GM18873 (cell line): ENCODE measurements at regions not wholly inside any gene's neighbourhood (a gene's known extent, or its start where the extent isn't known, plus 50 kb on each side); places are given as distances from the start of the nearest gene placed in this dataset.
A peak's percentile ranks its signal among the peaks of the same experiment; 100 is the strongest.
"Not testable (repeated sequence)": the region's sequence is repeated elsewhere in the genome, so short reads cannot be mapped to it uniquely, and the experiment has no call there.

Experiments used
- ATAC-seq: cut with Tn5 transposase; IDR thresholded peaks from one replicate; pipeline ENCODE4 v1.9.1; 2021; ENCODE audit warnings: mild to moderate bottlenecking, moderate library complexity, moderate number of reproducible peaks; ENCODE audit not compliant: unreplicated experiment, low FRiP score

- no peak for ATAC-seq
Measured at GRCh38 chr20:54323227-54323734, 115.4 kb downstream of the PFDN4 start.

DNA sequence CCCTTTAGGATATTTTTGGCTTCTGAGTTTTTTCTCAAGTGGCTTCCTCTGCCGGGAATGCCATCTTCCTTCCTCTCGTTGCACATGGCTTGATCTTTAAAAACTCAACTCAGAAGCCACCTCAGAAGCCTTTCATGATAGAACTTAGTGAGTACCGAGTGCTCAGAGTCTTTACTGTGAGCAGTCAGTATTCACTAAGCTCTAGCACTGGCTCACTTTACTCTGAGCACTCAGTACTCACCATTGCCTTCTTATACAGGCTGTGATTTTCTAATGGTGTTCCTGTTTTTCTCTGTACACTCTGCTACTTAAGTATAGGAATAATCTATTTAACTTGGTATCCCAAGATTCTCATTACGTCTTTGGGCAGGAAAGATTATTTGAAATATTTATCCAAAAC, 116.2 kb downstream of the PFDN4 start:
- no peak for ATAC-seq

DNA sequence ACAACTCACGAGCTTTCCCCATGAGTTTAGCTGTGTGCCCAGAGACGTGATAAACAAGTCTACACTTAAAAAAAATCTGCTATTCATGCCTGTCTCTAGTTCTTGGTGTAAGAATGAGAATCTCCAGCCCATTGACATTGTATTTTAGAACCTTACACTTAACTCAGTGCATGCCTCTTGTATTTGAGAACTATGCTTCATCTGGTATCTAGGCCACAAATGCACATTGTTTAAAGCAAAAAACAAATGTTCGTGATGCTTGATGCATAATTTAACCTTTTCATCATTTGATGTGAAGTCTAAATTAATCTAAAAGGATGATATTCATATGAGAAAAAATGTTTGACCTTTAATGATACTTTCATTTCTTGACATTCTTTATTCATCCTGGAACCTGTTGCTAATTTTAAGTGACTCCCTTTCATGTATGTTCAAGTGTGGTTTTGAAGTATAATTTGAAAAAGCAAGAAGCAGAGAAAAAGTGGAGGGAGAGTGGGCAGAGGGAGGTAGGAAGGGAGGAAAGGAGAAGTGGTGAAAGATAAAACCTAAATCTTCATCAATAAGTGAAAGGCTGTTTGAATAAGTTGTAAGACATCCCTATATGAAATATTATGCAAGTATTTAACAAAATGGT, 116.9 kb downstream of the PFDN4 start:
- ATAC-seq = no peak

- ATAC-seq = no peak
Measured at GRCh38 chr20:54335299-54335698, 127.4 kb downstream of the PFDN4 start.

DNA sequence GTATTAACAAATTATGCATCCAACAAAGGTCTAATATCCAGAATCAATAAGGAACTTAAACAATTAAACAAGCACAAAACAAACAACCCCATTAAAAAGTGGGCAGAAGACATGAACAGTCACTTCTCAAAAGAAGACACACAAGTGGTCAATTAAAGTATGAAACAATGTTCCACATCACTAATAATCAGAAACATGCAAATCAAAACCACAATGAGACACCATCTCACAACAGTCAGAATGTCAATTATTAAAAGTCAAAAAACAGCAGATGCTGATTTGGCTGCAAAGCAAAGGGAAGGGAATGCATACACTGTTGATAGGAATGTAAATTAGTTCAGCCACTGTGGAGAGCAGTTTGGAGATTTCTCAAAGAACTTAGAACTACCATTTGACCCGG, 129.3 kb downstream of the PFDN4 start:
- ATAC-seq = no peak

GRCh38 chr20:54339093-54339492, 131.2 kb downstream of the PFDN4 start:
- no peak for ATAC-seq

DNA sequence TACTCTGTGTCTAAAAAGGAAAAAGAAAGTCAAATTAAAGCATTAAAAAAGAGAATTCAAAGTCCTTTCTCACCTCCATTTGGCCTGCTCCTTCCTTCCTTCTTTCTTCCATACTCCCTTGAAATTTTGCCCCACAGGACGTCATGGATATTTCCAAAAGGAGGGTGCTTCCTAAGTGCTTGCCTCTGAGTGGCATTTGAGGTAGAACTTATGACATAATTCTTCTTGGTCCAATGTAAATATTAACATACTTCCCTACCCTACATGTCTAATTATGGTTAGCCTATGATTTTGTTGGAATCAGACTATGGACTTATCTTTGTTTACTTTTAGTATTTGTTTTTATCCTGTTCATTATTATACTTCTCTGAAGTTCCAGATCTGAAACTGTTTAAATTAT, 132.3 kb downstream of the PFDN4 start:
- ATAC-seq = no peak

DNA sequence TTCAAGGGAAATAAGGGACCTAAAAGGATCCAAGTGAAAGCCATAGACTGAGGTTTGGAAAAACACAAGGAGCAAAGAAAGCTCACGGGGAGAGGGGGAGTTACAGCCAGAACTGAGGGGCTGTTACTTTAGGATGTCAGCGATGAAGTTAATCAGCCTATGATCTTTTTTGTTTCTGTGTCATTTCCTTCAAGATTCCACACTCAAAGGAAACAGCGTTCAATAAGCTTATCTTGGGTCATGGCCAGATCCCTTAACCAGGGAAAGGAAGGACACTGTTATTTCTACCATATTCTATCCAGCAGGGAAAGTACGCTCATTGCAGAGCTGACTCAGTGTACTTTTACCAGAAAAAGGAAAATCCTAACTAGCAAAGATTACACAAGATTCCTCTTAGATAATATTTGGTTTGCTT, 132.8 kb downstream of the PFDN4 start:
- no peak for ATAC-seq

GRCh38 chr20:54342258-54342920, 133.0 kb upstream of the DOK5 start:
- no peak for ATAC-seq

- ATAC-seq = no peak
Measured at GRCh38 chr20:54343099-54343498, 132.3 kb upstream of the DOK5 start.

DNA sequence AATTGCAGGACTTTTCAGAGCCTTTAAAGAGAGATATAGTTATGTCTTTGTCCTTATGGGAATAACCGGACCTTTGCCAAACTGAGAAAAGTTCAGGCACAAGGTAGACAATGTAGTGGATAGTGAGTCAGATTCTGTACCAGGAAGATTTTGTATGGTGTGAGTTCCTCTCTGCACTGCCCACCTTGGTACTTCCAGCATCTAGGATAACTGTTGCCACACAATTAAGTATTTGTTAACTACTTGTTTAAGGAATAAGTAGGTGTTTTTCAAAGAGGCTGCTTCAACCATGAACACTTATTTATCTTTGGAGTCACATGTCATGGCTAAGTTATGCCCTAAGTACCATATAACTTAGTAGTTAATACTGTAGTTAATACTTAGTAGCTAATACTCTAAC, 131.8 kb upstream of the DOK5 start:
- ATAC-seq = no peak

DNA sequence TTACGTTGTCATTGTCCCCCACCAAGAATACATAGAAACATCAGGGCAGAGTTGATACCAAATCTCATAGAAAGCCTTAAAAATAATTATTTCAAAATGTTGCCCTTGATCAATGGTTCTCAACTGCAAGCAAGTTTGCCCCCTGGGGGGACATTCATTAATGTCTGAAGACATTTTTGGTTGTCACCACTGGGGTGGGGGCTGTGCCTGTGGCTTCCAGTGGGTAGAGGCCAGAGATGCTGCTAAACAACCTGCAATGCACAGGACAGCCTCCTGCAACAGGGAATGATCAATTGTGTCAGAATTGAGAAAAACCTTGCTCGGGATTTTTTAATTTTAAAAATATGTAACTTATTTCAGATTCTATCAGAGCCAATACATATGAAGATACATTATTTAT, 130.6 kb upstream of the DOK5 start:
- no peak for ATAC-seq

DNA sequence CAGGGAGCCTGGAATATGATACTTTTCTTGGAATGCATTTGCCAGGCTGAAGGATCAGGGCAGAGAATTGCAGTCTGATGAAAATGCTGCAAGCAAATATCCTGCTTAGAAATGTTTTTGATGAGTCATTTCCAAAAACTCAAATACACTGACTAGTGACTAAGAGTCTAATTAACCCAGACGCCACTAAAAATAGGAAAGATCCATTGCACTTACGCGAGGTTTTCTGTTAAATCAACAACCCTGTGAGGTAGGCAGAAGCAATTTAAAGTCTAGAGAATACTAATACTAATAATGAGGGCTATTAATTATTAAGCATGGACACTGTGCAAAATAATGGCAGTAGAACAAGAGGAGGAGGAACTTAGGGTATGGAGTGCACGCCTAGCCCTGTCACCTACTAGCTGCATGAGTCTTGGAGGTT, 130.1 kb upstream of the DOK5 start:
- ATAC-seq = peak; percentile 88

GRCh38 chr20:54345821-54346220, 129.6 kb upstream of the DOK5 start:
- ATAC-seq = no peak

DNA sequence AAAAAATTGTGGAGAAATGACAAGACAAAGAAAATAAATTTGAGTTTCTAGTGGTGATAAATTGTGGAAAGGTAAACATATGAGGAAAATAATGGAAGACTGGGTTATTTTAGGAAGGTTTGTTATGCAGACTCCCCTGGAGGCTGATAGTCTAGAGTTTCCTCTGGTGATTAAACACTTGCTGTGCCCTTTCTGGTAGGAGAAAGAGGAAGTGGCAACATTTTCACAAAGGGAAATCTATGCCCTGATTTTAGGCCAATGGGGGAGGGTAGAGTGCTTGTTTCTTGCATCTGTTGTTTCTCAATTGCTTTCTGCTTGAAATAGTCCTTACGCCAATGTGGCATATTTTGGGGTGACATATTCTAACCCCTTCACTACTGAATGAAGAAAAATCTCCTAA, 129.1 kb upstream of the DOK5 start:
- ATAC-seq = no peak

- ATAC-seq = no peak
Measured at GRCh38 chr20:54347166-54347833, 128.1 kb upstream of the DOK5 start.

GRCh38 chr20:54350415-54350814, 125.0 kb upstream of the DOK5 start:
- no peak for ATAC-seq

GRCh38 chr20:54351371-54352136, 123.8 kb upstream of the DOK5 start:
- ATAC-seq = no peak

GRCh38 chr20:54352541-54352940, 122.9 kb upstream of the DOK5 start:
- ATAC-seq = not testable (repeated sequence)

- no peak for ATAC-seq
Measured at GRCh38 chr20:54353292-54353691, 122.1 kb upstream of the DOK5 start.
